ENCODE measurements at regions not wholly inside any gene's neighbourhood (a gene's known extent, or its start where the extent isn't known, plus 50 kb on each side); places are given as distances from the start of the nearest gene placed in this dataset.

GRCh38 chr5:35312267-35312666, 82.0 kb upstream of the PRLR start:
- DNase-seq: no peak

- no peak for DNase-seq
These were observed 79.3 kb upstream of the PRLR start for GRCh38 chr5:35309365-35310130.

GRCh38 chr5:35308421-35308820, 78.1 kb upstream of the PRLR start:
- no peak for DNase-seq

GRCh38 chr5:35306716-35307365, 76.6 kb upstream of the PRLR start:
- no peak for DNase-seq

- DNase-seq: no peak
These were observed 75.2 kb upstream of the PRLR start for GRCh38 chr5:35305336-35306020.

- no peak for DNase-seq
These were observed 74.0 kb upstream of the PRLR start for GRCh38 chr5:35304291-35304690.

- no peak for DNase-seq
These were observed 72.9 kb upstream of the PRLR start for GRCh38 chr5:35303152-35303551.

- no peak for DNase-seq
These were observed 72.3 kb upstream of the PRLR start for GRCh38 chr5:35302544-35302943.

GRCh38 chr5:35297755-35298154, 67.5 kb upstream of the PRLR start:
- DNase-seq: no peak

GRCh38 chr5:35294976-35295375, 64.7 kb upstream of the PRLR start:
- no peak for DNase-seq

GRCh38 chr5:35294017-35294416, 63.7 kb upstream of the PRLR start:
- no peak for DNase-seq

GRCh38 chr5:35285435-35285834, 55.1 kb upstream of the PRLR start:
- no peak for DNase-seq

GRCh38 chr5:35285011-35285410, 54.7 kb upstream of the PRLR start:
- no peak for DNase-seq

GRCh38 chr5:35284364-35284763, 54.1 kb upstream of the PRLR start:
- no peak for DNase-seq

GRCh38 chr5:35282810-35283209, 52.5 kb upstream of the PRLR start:
- DNase-seq: no peak

GRCh38 chr5:35281613-35282012, 51.3 kb upstream of the PRLR start:
- no peak for DNase-seq
